Thymus (tissue), 11 donors: ENCODE measurements at regions not wholly inside any gene's neighbourhood (a gene's known extent, or its start where the extent isn't known, plus 50 kb on each side); places are given as distances from the start of the nearest gene placed in this dataset.

Source experiments
- DNase-seq, 9 donors: peaks; one replicate each; pipeline ENCODE4 v3.0.0-alpha.2; 2013; ENCODE audit warnings: low spot score in 9 of 9, low read depth in 6 of 9, missing footprints in 1 of 9
- H3K27ac ChIP-seq, 2 donors: one replicate each; pipeline ENCODE4 v1.5.1; 2013; ENCODE audit warnings: control low read depth in 1 of 2, low read depth in 1 of 2, low read length in 1 of 2, mild to moderate bottlenecking in 1 of 2, moderate library complexity in 1 of 2
- H3K27me3 ChIP-seq, 2 donors: one replicate each; pipeline ENCODE4 v1.5.1; 2013; ENCODE audit warnings: low read length in 1 of 2; ENCODE audit not compliant: control insufficient read depth in 2 of 2, insufficient read depth in 1 of 2
- H3K36me3 ChIP-seq, 2 donors: one replicate each; pipeline ENCODE4 v1.5.1; 2013; ENCODE audit warnings: low read length in 1 of 2, mild to moderate bottlenecking in 1 of 2, moderate library complexity in 1 of 2; ENCODE audit not compliant: control insufficient read depth in 2 of 2, insufficient read depth in 2 of 2
- H3K4me1 ChIP-seq, 2 donors: one replicate each; pipeline ENCODE4 v1.5.1; 2013; ENCODE audit warnings: low read length in 2 of 2; ENCODE audit not compliant: control insufficient read depth in 2 of 2, insufficient read depth in 2 of 2
- H3K4me3 ChIP-seq, 2 donors: one replicate each; pipeline ENCODE4 v1.5.1; 2013; ENCODE audit warnings: low read length in 2 of 2, control low read depth in 1 of 2, mild to moderate bottlenecking in 1 of 2
- H3K9me3 ChIP-seq, 2 donors: one replicate each; pipeline ENCODE4 v1.5.1; 2013; ENCODE audit warnings: low read length in 1 of 2, mild to moderate bottlenecking in 1 of 2; ENCODE audit not compliant: control insufficient read depth in 2 of 2, insufficient read depth in 1 of 2
- WGBS: extraction: QIAGEN DNeasy Blood & Tissue Kit; methylation state at CpG from one replicate; pipeline ENCODE4 v1.1.7; 2013; 5-methylcytosine and 5-hydroxymethylcytosine counted together
- donor health status: healthy.

GRCh38 chr11:110903378-110903777 is 191.1 kb upstream of the ARHGAP20 start:
- peaks cover 9 to 10% of the 10 kb centered on the region in 2 donors for H3K4me1 ChIP-seq
- no peak overlapping the region for H3K4me3 ChIP-seq
- DNase-seq, result no peak
- H3K27ac ChIP-seq, result no peak overlapping the region
- 99% methylated on average over 3 of the region's 3 CpGs for WGBS
- no peaks in the 10 kb centered on the region for H3K27me3 ChIP-seq
- H3K36me3 ChIP-seq, result no peaks in the 10 kb centered on the region
- H3K9me3 ChIP-seq, result no peaks in the 10 kb centered on the region

- H3K4me1 ChIP-seq, result no peaks in the 10 kb centered on the region
- WGBS, result 94% methylated on average over 3 of the region's 3 CpGs
Observed at GRCh38 chr11:110901441-110901840, 189.2 kb upstream of the ARHGAP20 start.

GRCh38 chr11:110900426-110900825 is 188.2 kb upstream of the ARHGAP20 start:
- 96% methylated on average over 1 of the region's 1 CpG for WGBS
- Histone ChIP-seq H3K4me1 (no peaks in the 10 kb centered on the region), H3K27me3 (no peaks in the 10 kb centered on the region), H3K36me3 (no peaks in the 10 kb centered on the region), H3K9me3 (no peaks in the 10 kb centered on the region), H3K4me3 (no peak overlapping the region), H3K27ac (no peak overlapping the region)
- no peak for DNase-seq

More at GRCh38 chr11:110901441-110901840, 189.2 kb upstream of the ARHGAP20 start:
- no peaks in the 10 kb centered on the region for H3K9me3 ChIP-seq
- no peaks in the 10 kb centered on the region for H3K36me3 ChIP-seq
- no peak overlapping the region for H3K27ac ChIP-seq
- no peaks in the 10 kb centered on the region for H3K27me3 ChIP-seq
- no peak overlapping the region for H3K4me3 ChIP-seq
- DNase-seq, result no peak

- Histone ChIP-seq H3K4me1 (no peaks in the 10 kb centered on the region), H3K27me3 (no peaks in the 10 kb centered on the region), H3K9me3 (no peaks in the 10 kb centered on the region), H3K36me3 (no peaks in the 10 kb centered on the region), H3K27ac (no peak overlapping the region), H3K4me3 (no peak overlapping the region)
- 81% methylated on average over 3 of the region's 3 CpGs for WGBS
- DNase-seq, result no peak
Observed at GRCh38 chr11:110897035-110897434, 184.8 kb upstream of the ARHGAP20 start.

GRCh38 chr11:110896358-110896757 is 184.1 kb upstream of the ARHGAP20 start:
- Histone ChIP-seq H3K27ac (no peak overlapping the region), H3K36me3 (no peaks in the 10 kb centered on the region), H3K4me1 (no peaks in the 10 kb centered on the region), H3K27me3 (no peaks in the 10 kb centered on the region), H3K9me3 (no peaks in the 10 kb centered on the region), H3K4me3 (no peak overlapping the region)
- DNase-seq, result no peak
- WGBS, result 95% methylated on average over 1 of the region's 1 CpG

- H3K36me3 ChIP-seq, result no peaks in the 10 kb centered on the region
- no peak overlapping the region for H3K4me3 ChIP-seq
- no peaks in the 10 kb centered on the region for H3K27me3 ChIP-seq
- H3K4me1 ChIP-seq, result no peaks in the 10 kb centered on the region
- H3K27ac ChIP-seq, result no peak overlapping the region
- WGBS, result 80% methylated on average over 4 of the region's 4 CpGs
- no peaks in the 10 kb centered on the region for H3K9me3 ChIP-seq
- no peak for DNase-seq
Observed at GRCh38 chr11:110894224-110894623, 182.0 kb upstream of the ARHGAP20 start.

- Histone ChIP-seq H3K4me3 (no peak overlapping the region), H3K9me3 (no peaks in the 10 kb centered on the region), H3K36me3 (no peaks in the 10 kb centered on the region), H3K27ac (no peak overlapping the region), H3K4me1 (no peaks in the 10 kb centered on the region), H3K27me3 (no peaks in the 10 kb centered on the region)
- WGBS, result 94% methylated on average over 4 of the region's 4 CpGs
- DNase-seq, result no peak
Observed at GRCh38 chr11:110892741-110893285, 180.6 kb upstream of the ARHGAP20 start.

- Histone ChIP-seq H3K4me1 (no peaks in the 10 kb centered on the region), H3K36me3 (no peaks in the 10 kb centered on the region), H3K27ac (no peak overlapping the region), H3K27me3 (no peaks in the 10 kb centered on the region), H3K9me3 (no peaks in the 10 kb centered on the region), H3K4me3 (no peak overlapping the region)
- WGBS, result 93% methylated on average over 1 of the region's 1 CpG
- no peak for DNase-seq
Observed at GRCh38 chr11:110891411-110891810, 179.2 kb upstream of the ARHGAP20 start.

GRCh38 chr11:110890995-110891394 is 178.8 kb upstream of the ARHGAP20 start:
- DNase-seq, result no peak
- Histone ChIP-seq H3K27ac (no peak overlapping the region), H3K27me3 (no peaks in the 10 kb centered on the region), H3K4me3 (no peak overlapping the region), H3K9me3 (no peaks in the 10 kb centered on the region), H3K36me3 (no peaks in the 10 kb centered on the region), H3K4me1 (no peaks in the 10 kb centered on the region)
